ENCODE measurements at regions not wholly inside any gene's neighbourhood (a gene's known extent, or its start where the extent isn't known, plus 50 kb on each side); places are given as distances from the start of the nearest gene placed in this dataset.
"Not testable (repeated sequence)": the region's sequence is repeated elsewhere in the genome, so short reads cannot be mapped to it uniquely, and the experiment has no call there.

GRCh38 chr10:109620396-109620795 lies 302.9 kb downstream of the XPNPEP1 start:
- H3K27ac ChIP-seq, result no peak overlapping the region
- no peaks in the 10 kb centered on the region for H3K4me1 ChIP-seq (ENCODE audit: control insufficient read depth in 1 of 2, insufficient read depth in 1 of 2, low read depth in 1 of 2, low read length in 1 of 2)
- TF ChIP-seq CTCF (IDR thresholded peaks at IDR 0.05), result no peak
- no peaks in the 10 kb centered on the region for H3K36me3 ChIP-seq
- H3K27me3 ChIP-seq, result no peaks in the 10 kb centered on the region
- no peak overlapping the region for H3K4me3 ChIP-seq (ENCODE audit: low read depth in 1 of 2, low read length in 1 of 2)
- no peaks in the 10 kb centered on the region for H3K9me3 ChIP-seq

GRCh38 chr10:109619914-109620313 lies 303.4 kb downstream of the XPNPEP1 start:
- Histone ChIP-seq H3K27me3 (no peaks in the 10 kb centered on the region), H3K36me3 (no peaks in the 10 kb centered on the region), H3K4me1 (ENCODE audit: control insufficient read depth in 1 of 2, insufficient read depth in 1 of 2, low read depth in 1 of 2, low read length in 1 of 2) (no peaks in the 10 kb centered on the region), H3K4me3 (ENCODE audit: low read depth in 1 of 2, low read length in 1 of 2) (no peak overlapping the region), H3K27ac (no peak overlapping the region), H3K9me3 (no peaks in the 10 kb centered on the region)
- no peak for TF ChIP-seq CTCF (IDR thresholded peaks at IDR 0.05)

- Histone ChIP-seq H3K36me3 (no peaks in the 10 kb centered on the region), H3K4me1 (ENCODE audit: control insufficient read depth in 1 of 2, insufficient read depth in 1 of 2, low read depth in 1 of 2, low read length in 1 of 2) (no peaks in the 10 kb centered on the region), H3K4me3 (ENCODE audit: low read depth in 1 of 2, low read length in 1 of 2) (no peak overlapping the region), H3K9me3 (no peaks in the 10 kb centered on the region), H3K27ac (no peak overlapping the region), H3K27me3 (no peaks in the 10 kb centered on the region)
- TF ChIP-seq CTCF (IDR thresholded peaks at IDR 0.05), result no peak
Observed at GRCh38 chr10:109618748-109619147, 304.6 kb downstream of the XPNPEP1 start.

GRCh38 chr10:109618301-109618700 lies 305.0 kb downstream of the XPNPEP1 start:
- Histone ChIP-seq H3K27me3 (no peaks in the 10 kb centered on the region), H3K4me1 (ENCODE audit: control insufficient read depth in 1 of 2, insufficient read depth in 1 of 2, low read depth in 1 of 2, low read length in 1 of 2) (no peaks in the 10 kb centered on the region), H3K27ac (no peak overlapping the region), H3K4me3 (ENCODE audit: low read depth in 1 of 2, low read length in 1 of 2) (no peak overlapping the region), H3K9me3 (no peaks in the 10 kb centered on the region), H3K36me3 (no peaks in the 10 kb centered on the region)
- no peak for TF ChIP-seq CTCF (IDR thresholded peaks at IDR 0.05)

GRCh38 chr10:109616359-109616980 lies 306.8 kb downstream of the XPNPEP1 start:
- Histone ChIP-seq H3K4me3 (ENCODE audit: low read depth in 1 of 2, low read length in 1 of 2) (no peak overlapping the region), H3K36me3 (no peaks in the 10 kb centered on the region), H3K27ac (no peak overlapping the region), H3K27me3 (no peaks in the 10 kb centered on the region), H3K9me3 (no peaks in the 10 kb centered on the region), H3K4me1 (ENCODE audit: control insufficient read depth in 1 of 2, insufficient read depth in 1 of 2, low read depth in 1 of 2, low read length in 1 of 2) (no peaks in the 10 kb centered on the region)
- TF ChIP-seq CTCF (IDR thresholded peaks at IDR 0.05), result no peak

GRCh38 chr10:109595356-109595755 lies 328.0 kb downstream of the XPNPEP1 start:
- H3K36me3 ChIP-seq; H3K27ac ChIP-seq; H3K9me3 ChIP-seq; H3K4me3 ChIP-seq (ENCODE audit: low read depth in 1 of 2, low read length in 1 of 2); H3K4me1 ChIP-seq (ENCODE audit: control insufficient read depth in 1 of 2, insufficient read depth in 1 of 2, low read depth in 1 of 2, low read length in 1 of 2); H3K27me3 ChIP-seq: not testable (repeated sequence)
